Embryonic facial prominence (tissue), 1 donor: ENCODE measurements at regions not wholly inside any gene's neighbourhood (a gene's known extent, or its start where the extent isn't known, plus 50 kb on each side); places are given as distances from the start of the nearest gene placed in this dataset.
"Not testable (repeated sequence)": the region's sequence is repeated elsewhere in the genome, so short reads cannot be mapped to it uniquely, and the experiment has no call there.

Experiments used
- DNase-seq: peaks from one replicate; pipeline ENCODE4 v3.0.0-alpha.2; 2016; ENCODE audit errors: extremely low spot score

GRCh38 chr19:31445406-31445805, 96.2 kb upstream of the TSHZ3 start:
- DNase-seq, result no peak

- DNase-seq, result no peak
These were observed 99.0 kb upstream of the TSHZ3 start for GRCh38 chr19:31448221-31448657.

- no peak for DNase-seq
These were observed 100.1 kb upstream of the TSHZ3 start for GRCh38 chr19:31449379-31449778.

GRCh38 chr19:31450696-31451095, 101.5 kb upstream of the TSHZ3 start:
- no peak for DNase-seq

- DNase-seq, result no peak
These were observed 102.6 kb upstream of the TSHZ3 start for GRCh38 chr19:31451686-31452330.

- no peak for DNase-seq
These were observed 110.2 kb upstream of the TSHZ3 start for GRCh38 chr19:31459430-31459829.

- no peak for DNase-seq
These were observed 112.7 kb upstream of the TSHZ3 start for GRCh38 chr19:31461814-31462539.

GRCh38 chr19:31470229-31470939, 121.1 kb upstream of the TSHZ3 start:
- no peak for DNase-seq

GRCh38 chr19:31470952-31471351, 121.7 kb upstream of the TSHZ3 start:
- DNase-seq, result no peak

- DNase-seq, result no peak
These were observed 129.0 kb upstream of the TSHZ3 start for GRCh38 chr19:31478241-31478640.

GRCh38 chr19:31483226-31483857, 134.1 kb upstream of the TSHZ3 start:
- no peak for DNase-seq

- not testable (repeated sequence) for DNase-seq
These were observed 135.7 kb upstream of the TSHZ3 start for GRCh38 chr19:31484858-31485410.

GRCh38 chr19:31485472-31485871, 136.2 kb upstream of the TSHZ3 start:
- DNase-seq, result no peak

- no peak for DNase-seq
These were observed 142.0 kb upstream of the TSHZ3 start for GRCh38 chr19:31491242-31491641.

GRCh38 chr19:31492050-31492449, 142.8 kb upstream of the TSHZ3 start:
- DNase-seq, result no peak

GRCh38 chr19:31496076-31496475, 146.8 kb upstream of the TSHZ3 start:
- DNase-seq, result no peak

GRCh38 chr19:31497709-31498108, 148.5 kb upstream of the TSHZ3 start:
- DNase-seq, result no peak

- no peak for DNase-seq
These were observed 149.5 kb upstream of the TSHZ3 start for GRCh38 chr19:31498781-31499180.

GRCh38 chr19:31499281-31500196, 150.3 kb upstream of the TSHZ3 start:
- no peak for DNase-seq

GRCh38 chr19:31500197-31500830, 151.1 kb upstream of the TSHZ3 start:
- DNase-seq, result no peak
